ENCODE measurements at regions not wholly inside any gene's neighbourhood (a gene's known extent, or its start where the extent isn't known, plus 50 kb on each side); places are given as distances from the start of the nearest gene placed in this dataset.

DNA sequence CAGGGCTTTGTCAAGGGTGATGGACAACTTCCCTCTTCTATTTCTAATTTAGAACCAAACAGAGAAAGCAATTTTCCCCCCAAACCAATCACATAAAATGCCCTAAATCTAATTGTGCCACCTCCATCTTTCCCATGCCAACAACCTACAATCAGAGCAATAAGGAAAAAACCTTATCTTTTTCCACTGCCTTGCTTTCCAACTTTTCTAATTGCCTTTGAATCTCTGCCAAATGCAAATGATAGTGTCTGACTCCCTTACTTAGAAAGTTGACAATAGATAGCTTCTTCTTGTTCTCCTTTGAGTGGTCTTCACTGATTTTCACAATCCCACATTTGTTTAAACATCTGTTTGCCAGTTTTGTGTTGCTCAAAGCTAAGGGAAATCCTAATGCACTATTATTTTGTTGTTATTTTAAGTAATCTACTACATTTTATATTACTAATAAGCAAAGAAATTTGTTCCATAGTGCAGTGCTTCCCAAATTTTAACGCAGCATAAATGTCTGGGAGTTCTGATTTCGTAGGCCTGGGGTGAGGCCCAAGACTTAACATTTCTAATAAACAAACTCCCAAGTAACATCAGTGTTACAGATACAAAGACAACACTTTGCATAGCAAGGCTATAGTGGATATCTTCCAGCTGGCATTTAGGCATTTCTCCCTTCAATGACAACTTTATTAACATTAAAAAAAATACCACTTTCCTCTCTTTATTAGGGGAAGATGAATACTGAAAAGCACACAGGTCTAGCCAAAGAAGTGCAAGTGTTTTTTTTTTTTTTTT is 696.3 kb upstream of the USP15 start:
- TF ChIP-seq, protein P1, sequence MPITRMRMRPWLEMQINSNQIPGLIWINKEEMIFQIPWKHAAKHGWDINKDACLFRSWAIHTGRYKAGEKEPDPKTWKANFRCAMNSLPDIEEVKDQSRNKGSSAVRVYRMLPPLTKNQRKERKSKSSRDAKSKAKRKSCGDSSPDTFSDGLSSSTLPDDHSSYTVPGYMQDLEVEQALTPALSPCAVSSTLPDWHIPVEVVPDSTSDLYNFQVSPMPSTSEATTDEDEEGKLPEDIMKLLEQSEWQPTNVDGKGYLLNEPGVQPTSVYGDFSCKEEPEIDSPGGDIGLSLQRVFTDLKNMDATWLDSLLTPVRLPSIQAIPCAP (CRISPR knock-in tag; IDR thresholded peaks at IDR 0.05) = no peak
- TF ChIP-seq, protein P2, sequence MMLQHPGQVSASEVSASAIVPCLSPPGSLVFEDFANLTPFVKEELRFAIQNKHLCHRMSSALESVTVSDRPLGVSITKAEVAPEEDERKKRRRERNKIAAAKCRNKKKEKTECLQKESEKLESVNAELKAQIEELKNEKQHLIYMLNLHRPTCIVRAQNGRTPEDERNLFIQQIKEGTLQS (CRISPR knock-in tag; conservative IDR thresholded peaks at IDR 0.05) = no peak
- TF ChIP-seq, protein P3, sequence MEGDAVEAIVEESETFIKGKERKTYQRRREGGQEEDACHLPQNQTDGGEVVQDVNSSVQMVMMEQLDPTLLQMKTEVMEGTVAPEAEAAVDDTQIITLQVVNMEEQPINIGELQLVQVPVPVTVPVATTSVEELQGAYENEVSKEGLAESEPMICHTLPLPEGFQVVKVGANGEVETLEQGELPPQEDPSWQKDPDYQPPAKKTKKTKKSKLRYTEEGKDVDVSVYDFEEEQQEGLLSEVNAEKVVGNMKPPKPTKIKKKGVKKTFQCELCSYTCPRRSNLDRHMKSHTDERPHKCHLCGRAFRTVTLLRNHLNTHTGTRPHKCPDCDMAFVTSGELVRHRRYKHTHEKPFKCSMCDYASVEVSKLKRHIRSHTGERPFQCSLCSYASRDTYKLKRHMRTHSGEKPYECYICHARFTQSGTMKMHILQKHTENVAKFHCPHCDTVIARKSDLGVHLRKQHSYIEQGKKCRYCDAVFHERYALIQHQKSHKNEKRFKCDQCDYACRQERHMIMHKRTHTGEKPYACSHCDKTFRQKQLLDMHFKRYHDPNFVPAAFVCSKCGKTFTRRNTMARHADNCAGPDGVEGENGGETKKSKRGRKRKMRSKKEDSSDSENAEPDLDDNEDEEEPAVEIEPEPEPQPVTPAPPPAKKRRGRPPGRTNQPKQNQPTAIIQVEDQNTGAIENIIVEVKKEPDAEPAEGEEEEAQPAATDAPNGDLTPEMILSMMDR (IDR thresholded peaks at IDR 0.05) = no peak
- TF ChIP-seq SP1 (CRISPR knock-in tag; conservative IDR thresholded peaks at IDR 0.05) (no peak), NFYB (CRISPR knock-in tag; conservative IDR thresholded peaks at IDR 0.05; ENCODE audit: low read depth) (no peak), CREM (CRISPR knock-in tag; IDR thresholded peaks at IDR 0.05) (no peak), MXD4 (CRISPR knock-in tag; IDR thresholded peaks at IDR 0.05; ENCODE audit: borderline replicate concordance) (no peak), CREB1 (CRISPR knock-in tag; IDR thresholded peaks at IDR 0.05) (no peak), NR1H2 (CRISPR knock-in tag; IDR thresholded peaks at IDR 0.05) (no peak)
- TF ChIP-seq, protein P4, sequence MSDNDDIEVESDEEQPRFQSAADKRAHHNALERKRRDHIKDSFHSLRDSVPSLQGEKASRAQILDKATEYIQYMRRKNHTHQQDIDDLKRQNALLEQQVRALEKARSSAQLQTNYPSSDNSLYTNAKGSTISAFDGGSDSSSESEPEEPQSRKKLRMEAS (CRISPR knock-in tag; IDR thresholded peaks at IDR 0.05) = no peak
- TF ChIP-seq, protein P5, sequence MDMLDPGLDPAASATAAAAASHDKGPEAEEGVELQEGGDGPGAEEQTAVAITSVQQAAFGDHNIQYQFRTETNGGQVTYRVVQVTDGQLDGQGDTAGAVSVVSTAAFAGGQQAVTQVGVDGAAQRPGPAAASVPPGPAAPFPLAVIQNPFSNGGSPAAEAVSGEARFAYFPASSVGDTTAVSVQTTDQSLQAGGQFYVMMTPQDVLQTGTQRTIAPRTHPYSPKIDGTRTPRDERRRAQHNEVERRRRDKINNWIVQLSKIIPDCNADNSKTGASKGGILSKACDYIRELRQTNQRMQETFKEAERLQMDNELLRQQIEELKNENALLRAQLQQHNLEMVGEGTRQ (CRISPR knock-in tag; IDR thresholded peaks at IDR 0.05) = no peak
- TF ChIP-seq, protein P6, sequence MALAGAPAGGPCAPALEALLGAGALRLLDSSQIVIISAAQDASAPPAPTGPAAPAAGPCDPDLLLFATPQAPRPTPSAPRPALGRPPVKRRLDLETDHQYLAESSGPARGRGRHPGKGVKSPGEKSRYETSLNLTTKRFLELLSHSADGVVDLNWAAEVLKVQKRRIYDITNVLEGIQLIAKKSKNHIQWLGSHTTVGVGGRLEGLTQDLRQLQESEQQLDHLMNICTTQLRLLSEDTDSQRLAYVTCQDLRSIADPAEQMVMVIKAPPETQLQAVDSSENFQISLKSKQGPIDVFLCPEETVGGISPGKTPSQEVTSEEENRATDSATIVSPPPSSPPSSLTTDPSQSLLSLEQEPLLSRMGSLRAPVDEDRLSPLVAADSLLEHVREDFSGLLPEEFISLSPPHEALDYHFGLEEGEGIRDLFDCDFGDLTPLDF (CRISPR knock-in tag; IDR thresholded peaks at IDR 0.05) = no peak
- TF ChIP-seq, protein P7, sequence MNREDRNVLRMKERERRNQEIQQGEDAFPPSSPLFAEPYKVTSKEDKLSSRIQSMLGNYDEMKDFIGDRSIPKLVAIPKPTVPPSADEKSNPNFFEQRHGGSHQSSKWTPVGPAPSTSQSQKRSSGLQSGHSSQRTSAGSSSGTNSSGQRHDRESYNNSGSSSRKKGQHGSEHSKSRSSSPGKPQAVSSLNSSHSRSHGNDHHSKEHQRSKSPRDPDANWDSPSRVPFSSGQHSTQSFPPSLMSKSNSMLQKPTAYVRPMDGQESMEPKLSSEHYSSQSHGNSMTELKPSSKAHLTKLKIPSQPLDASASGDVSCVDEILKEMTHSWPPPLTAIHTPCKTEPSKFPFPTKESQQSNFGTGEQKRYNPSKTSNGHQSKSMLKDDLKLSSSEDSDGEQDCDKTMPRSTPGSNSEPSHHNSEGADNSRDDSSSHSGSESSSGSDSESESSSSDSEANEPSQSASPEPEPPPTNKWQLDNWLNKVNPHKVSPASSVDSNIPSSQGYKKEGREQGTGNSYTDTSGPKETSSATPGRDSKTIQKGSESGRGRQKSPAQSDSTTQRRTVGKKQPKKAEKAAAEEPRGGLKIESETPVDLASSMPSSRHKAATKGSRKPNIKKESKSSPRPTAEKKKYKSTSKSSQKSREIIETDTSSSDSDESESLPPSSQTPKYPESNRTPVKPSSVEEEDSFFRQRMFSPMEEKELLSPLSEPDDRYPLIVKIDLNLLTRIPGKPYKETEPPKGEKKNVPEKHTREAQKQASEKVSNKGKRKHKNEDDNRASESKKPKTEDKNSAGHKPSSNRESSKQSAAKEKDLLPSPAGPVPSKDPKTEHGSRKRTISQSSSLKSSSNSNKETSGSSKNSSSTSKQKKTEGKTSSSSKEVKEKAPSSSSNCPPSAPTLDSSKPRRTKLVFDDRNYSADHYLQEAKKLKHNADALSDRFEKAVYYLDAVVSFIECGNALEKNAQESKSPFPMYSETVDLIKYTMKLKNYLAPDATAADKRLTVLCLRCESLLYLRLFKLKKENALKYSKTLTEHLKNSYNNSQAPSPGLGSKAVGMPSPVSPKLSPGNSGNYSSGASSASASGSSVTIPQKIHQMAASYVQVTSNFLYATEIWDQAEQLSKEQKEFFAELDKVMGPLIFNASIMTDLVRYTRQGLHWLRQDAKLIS (CRISPR knock-in tag; IDR thresholded peaks at IDR 0.05; ENCODE audit: borderline replicate concordance) = no peak
- TF ChIP-seq, protein P8, sequence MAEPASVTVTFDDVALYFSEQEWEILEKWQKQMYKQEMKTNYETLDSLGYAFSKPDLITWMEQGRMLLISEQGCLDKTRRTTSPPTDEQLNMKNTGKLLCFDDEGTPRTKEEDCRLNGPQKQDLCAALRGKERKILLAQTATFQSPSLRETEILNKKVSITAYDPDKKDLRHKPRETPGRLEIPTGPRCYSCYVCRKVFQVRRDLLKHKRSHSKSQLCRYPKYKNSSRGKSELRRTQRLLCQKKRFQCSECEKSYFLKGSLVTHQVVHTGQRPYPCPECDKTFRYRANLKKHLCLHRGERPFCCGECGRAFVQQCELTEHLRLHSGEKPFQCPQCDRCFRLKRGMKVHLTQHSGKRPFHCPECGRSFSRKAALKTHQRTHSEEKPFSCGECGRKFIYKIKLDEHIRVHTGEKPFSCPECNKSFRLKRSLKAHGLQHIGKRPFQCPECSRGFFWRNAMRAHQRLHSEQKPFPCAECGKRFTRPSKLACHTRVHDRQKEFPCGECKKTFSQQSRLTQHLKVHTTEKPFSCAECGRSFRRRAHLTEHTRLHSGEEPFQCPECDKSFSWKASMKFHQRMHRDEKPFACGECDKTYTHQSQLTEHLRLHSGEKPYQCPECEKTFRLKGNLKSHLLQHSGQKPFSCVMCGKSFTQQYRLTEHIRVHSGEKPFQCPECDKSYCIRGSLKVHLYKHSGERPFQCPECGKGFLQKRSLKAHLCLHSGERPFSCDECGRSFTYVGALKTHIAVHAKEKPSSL (CRISPR knock-in tag; conservative IDR thresholded peaks at IDR 0.05) = no peak
